HG03039 (cell line): ENCODE measurements at regions not wholly inside any gene's neighbourhood (a gene's known extent, or its start where the extent isn't known, plus 50 kb on each side); places are given as distances from the start of the nearest gene placed in this dataset.

ENCODE experiments used
- ATAC-seq: cut with Tn5 transposase; IDR thresholded peaks from one replicate; pipeline ENCODE4 v1.9.1; 2021; ENCODE audit warnings: mild to moderate bottlenecking, moderate library complexity; ENCODE audit not compliant: unreplicated experiment

GRCh38 chr5:23368393-23368792 is 139.0 kb upstream of the PRDM9 start:
- no peak for ATAC-seq

GRCh38 chr5:23367874-23368273 is 139.5 kb upstream of the PRDM9 start:
- ATAC-seq: no peak

GRCh38 chr5:23353286-23353685 is 154.1 kb upstream of the PRDM9 start:
- no peak for ATAC-seq

- no peak for ATAC-seq
These were observed 155.0 kb upstream of the PRDM9 start for GRCh38 chr5:23352446-23352845.

GRCh38 chr5:23343121-23343520 is 164.3 kb upstream of the PRDM9 start:
- no peak for ATAC-seq

GRCh38 chr5:23332650-23333251 is 174.7 kb upstream of the PRDM9 start:
- ATAC-seq: no peak

GRCh38 chr5:23330726-23331125 is 176.7 kb upstream of the PRDM9 start:
- no peak for ATAC-seq

- ATAC-seq: no peak
These were observed 187.5 kb upstream of the PRDM9 start for GRCh38 chr5:23319901-23320300.

GRCh38 chr5:23318960-23319359 is 188.4 kb upstream of the PRDM9 start:
- no peak for ATAC-seq

GRCh38 chr5:23318166-23318565 is 189.2 kb upstream of the PRDM9 start:
- no peak for ATAC-seq

GRCh38 chr5:23316060-23316591 is 191.3 kb upstream of the PRDM9 start:
- ATAC-seq: no peak

GRCh38 chr5:23314827-23315226 is 192.6 kb upstream of the PRDM9 start:
- no peak for ATAC-seq

- no peak for ATAC-seq
These were observed 202.4 kb upstream of the PRDM9 start for GRCh38 chr5:23305055-23305454.

- no peak for ATAC-seq
These were observed 203.6 kb upstream of the PRDM9 start for GRCh38 chr5:23303836-23304235.

GRCh38 chr5:23303435-23303834 is 204.0 kb upstream of the PRDM9 start:
- ATAC-seq: no peak

GRCh38 chr5:23302438-23302837 is 205.0 kb upstream of the PRDM9 start:
- ATAC-seq: no peak

- no peak for ATAC-seq
These were observed 218.2 kb upstream of the PRDM9 start for GRCh38 chr5:23289162-23289561.

GRCh38 chr5:23284656-23285055 is 222.8 kb upstream of the PRDM9 start:
- no peak for ATAC-seq

GRCh38 chr5:23274171-23274570 is 233.2 kb upstream of the PRDM9 start:
- ATAC-seq: no peak

- no peak for ATAC-seq
These were observed 237.4 kb upstream of the PRDM9 start for GRCh38 chr5:23269981-23270380.

GRCh38 chr5:23268136-23268535 is 239.3 kb upstream of the PRDM9 start:
- ATAC-seq: no peak

- ATAC-seq: no peak
These were observed 246.8 kb upstream of the PRDM9 start for GRCh38 chr5:23260621-23261020.

- no peak for ATAC-seq
These were observed 249.8 kb upstream of the PRDM9 start for GRCh38 chr5:23257656-23258055.
